ENCODE measurements at regions not wholly inside any gene's neighbourhood (a gene's known extent, or its start where the extent isn't known, plus 50 kb on each side); places are given as distances from the start of the nearest gene placed in this dataset.

DNA sequence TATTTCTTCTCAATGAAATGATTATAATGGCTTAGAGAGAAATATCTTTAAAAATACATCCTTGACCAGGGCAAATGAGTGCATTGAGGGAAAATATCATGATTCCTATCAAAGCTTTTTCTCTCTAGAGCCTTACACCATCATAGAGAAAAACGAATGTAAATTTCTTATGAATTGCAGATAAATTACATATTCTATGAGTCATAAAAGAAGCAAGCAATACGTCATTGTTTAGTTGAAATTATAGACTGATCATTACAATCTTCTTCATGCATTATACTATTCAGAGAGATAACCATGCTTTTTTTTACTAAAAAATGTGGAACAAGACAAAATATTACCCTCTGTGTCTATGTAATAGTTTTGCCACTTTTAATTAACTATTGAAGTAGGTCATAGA, 100.9 kb upstream of the RXFP1 start:
- Mint-ChIP-seq H3K4me1 (ENCODE audit: unreplicated experiment) (no peaks in the 10 kb centered on the region), H3K27me3 (ENCODE audit: unreplicated experiment) (peaks cover 11% of the 10 kb centered on the region)

GRCh38 chr4:158422546-158422945, 99.1 kb upstream of the RXFP1 start:
- TF ChIP-seq, protein P1, sequence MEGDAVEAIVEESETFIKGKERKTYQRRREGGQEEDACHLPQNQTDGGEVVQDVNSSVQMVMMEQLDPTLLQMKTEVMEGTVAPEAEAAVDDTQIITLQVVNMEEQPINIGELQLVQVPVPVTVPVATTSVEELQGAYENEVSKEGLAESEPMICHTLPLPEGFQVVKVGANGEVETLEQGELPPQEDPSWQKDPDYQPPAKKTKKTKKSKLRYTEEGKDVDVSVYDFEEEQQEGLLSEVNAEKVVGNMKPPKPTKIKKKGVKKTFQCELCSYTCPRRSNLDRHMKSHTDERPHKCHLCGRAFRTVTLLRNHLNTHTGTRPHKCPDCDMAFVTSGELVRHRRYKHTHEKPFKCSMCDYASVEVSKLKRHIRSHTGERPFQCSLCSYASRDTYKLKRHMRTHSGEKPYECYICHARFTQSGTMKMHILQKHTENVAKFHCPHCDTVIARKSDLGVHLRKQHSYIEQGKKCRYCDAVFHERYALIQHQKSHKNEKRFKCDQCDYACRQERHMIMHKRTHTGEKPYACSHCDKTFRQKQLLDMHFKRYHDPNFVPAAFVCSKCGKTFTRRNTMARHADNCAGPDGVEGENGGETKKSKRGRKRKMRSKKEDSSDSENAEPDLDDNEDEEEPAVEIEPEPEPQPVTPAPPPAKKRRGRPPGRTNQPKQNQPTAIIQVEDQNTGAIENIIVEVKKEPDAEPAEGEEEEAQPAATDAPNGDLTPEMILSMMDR (IDR thresholded peaks at IDR 0.05): no peak
- no peak for DNase-seq (ENCODE audit: extremely low spot score, unreplicated experiment)
- H3K4me3 Mint-ChIP-seq (ENCODE audit: unreplicated experiment): no peak overlapping the region
- H3K27me3 Mint-ChIP-seq (ENCODE audit: unreplicated experiment): peaks cover 2% of the 10 kb centered on the region
- H3K27ac Mint-ChIP-seq (ENCODE audit: unreplicated experiment): no peak overlapping the region
- peaks cover under 1% of the 10 kb centered on the region for H3K4me1 Mint-ChIP-seq (ENCODE audit: unreplicated experiment)
- no peaks in the 10 kb centered on the region for H3K36me3 Mint-ChIP-seq (ENCODE audit: unreplicated experiment)
- H3K9me3 Mint-ChIP-seq (ENCODE audit: unreplicated experiment): no peaks in the 10 kb centered on the region

More for the DNA sequence above, 100.9 kb upstream of the RXFP1 start:
- no peaks in the 10 kb centered on the region for H3K9me3 Mint-ChIP-seq (ENCODE audit: unreplicated experiment)
- no peak overlapping the region for H3K27ac Mint-ChIP-seq (ENCODE audit: unreplicated experiment)
- H3K4me3 Mint-ChIP-seq (ENCODE audit: unreplicated experiment): no peak overlapping the region
- H3K36me3 Mint-ChIP-seq (ENCODE audit: unreplicated experiment): no peaks in the 10 kb centered on the region
- TF ChIP-seq, protein P1 (IDR thresholded peaks at IDR 0.05): no peak
- no peak for DNase-seq (ENCODE audit: extremely low spot score, unreplicated experiment)

- peaks cover 5% of the 10 kb centered on the region for H3K36me3 Mint-ChIP-seq (ENCODE audit: unreplicated experiment)
- H3K4me3 Mint-ChIP-seq (ENCODE audit: unreplicated experiment): no peak overlapping the region
- H3K27ac Mint-ChIP-seq (ENCODE audit: unreplicated experiment): no peak overlapping the region
- peaks cover 10% of the 10 kb centered on the region for H3K4me1 Mint-ChIP-seq (ENCODE audit: unreplicated experiment)
- TF ChIP-seq, protein P1 (IDR thresholded peaks at IDR 0.05): no peak
- no peaks in the 10 kb centered on the region for H3K27me3 Mint-ChIP-seq (ENCODE audit: unreplicated experiment)
- no peak for DNase-seq (ENCODE audit: extremely low spot score, unreplicated experiment)
- H3K9me3 Mint-ChIP-seq (ENCODE audit: unreplicated experiment): peaks cover 13% of the 10 kb centered on the region
These were observed 93.4 kb upstream of the RXFP1 start for GRCh38 chr4:158428242-158428641.

DNA sequence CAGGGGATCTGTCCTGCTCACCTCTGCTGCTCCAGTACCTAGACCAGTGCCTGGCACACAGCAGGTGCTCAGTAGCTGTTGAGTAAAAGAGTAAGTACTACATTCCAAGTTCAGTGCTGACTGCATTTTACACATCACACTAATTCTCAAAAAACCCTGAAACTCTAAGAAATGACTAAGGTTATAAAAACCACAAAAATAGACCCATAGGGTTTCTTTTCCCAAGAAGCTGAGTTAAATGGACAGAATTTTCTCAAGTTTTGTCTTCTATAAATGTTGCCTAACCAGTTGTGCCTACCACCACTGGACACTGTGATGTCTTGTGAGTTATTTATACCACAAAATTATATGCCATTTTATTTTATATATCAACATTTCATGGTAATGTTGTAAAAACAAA, 78.9 kb upstream of the RXFP1 start:
- no peak for DNase-seq (ENCODE audit: extremely low spot score, unreplicated experiment)
- H3K27me3 Mint-ChIP-seq (ENCODE audit: unreplicated experiment): peaks cover 3% of the 10 kb centered on the region
- H3K4me3 Mint-ChIP-seq (ENCODE audit: unreplicated experiment): no peak overlapping the region

GRCh38 chr4:158443731-158444130, 78.0 kb upstream of the RXFP1 start:
- Mint-ChIP-seq H3K27me3 (ENCODE audit: unreplicated experiment) (peaks cover 3% of the 10 kb centered on the region), H3K36me3 (ENCODE audit: unreplicated experiment) (no peaks in the 10 kb centered on the region), H3K27ac (ENCODE audit: unreplicated experiment) (no peak overlapping the region), H3K9me3 (ENCODE audit: unreplicated experiment) (peaks cover 9% of the 10 kb centered on the region), H3K4me1 (ENCODE audit: unreplicated experiment) (peaks cover 12% of the 10 kb centered on the region), H3K4me3 (ENCODE audit: unreplicated experiment) (no peak overlapping the region)
- TF ChIP-seq, protein P1 (IDR thresholded peaks at IDR 0.05): no peak
- DNase-seq (ENCODE audit: extremely low spot score, unreplicated experiment): no peak

More for the DNA sequence above, 78.9 kb upstream of the RXFP1 start:
- peaks cover 12% of the 10 kb centered on the region for H3K4me1 Mint-ChIP-seq (ENCODE audit: unreplicated experiment)
- peaks cover 9% of the 10 kb centered on the region for H3K9me3 Mint-ChIP-seq (ENCODE audit: unreplicated experiment)
- TF ChIP-seq, protein P1 (IDR thresholded peaks at IDR 0.05): no peak
- H3K27ac Mint-ChIP-seq (ENCODE audit: unreplicated experiment): no peak overlapping the region
- H3K36me3 Mint-ChIP-seq (ENCODE audit: unreplicated experiment): no peaks in the 10 kb centered on the region

All from osteocyte (in vitro differentiated cells).